Activated naive CD8-positive, alpha-beta T cell (primary cell): ENCODE measurements at regions not wholly inside any gene's neighbourhood (a gene's known extent, or its start where the extent isn't known, plus 50 kb on each side); places are given as distances from the start of the nearest gene placed in this dataset.

Experiments
- H3K27ac Mint-ChIP-seq: one replicate; pipeline ENCODE4 v1.8.0; 2021; ENCODE audit warnings: mixed read lengths
- H3K27me3 Mint-ChIP-seq: one replicate; pipeline ENCODE4 v1.8.0; 2021; ENCODE audit warnings: mixed read lengths
- H3K36me3 Mint-ChIP-seq: one replicate; pipeline ENCODE4 v1.8.0; 2021; ENCODE audit warnings: mixed read lengths
- H3K4me1 Mint-ChIP-seq: one replicate; pipeline ENCODE4 v1.8.0; 2021; ENCODE audit warnings: low read depth, mixed read lengths
- H3K4me3 Mint-ChIP-seq: one replicate; pipeline ENCODE4 v1.8.0; 2021; ENCODE audit warnings: mild to moderate bottlenecking, mixed read lengths
- H3K9me3 Mint-ChIP-seq: one replicate; pipeline ENCODE4 v1.8.0; 2021; ENCODE audit warnings: low read depth, mixed read lengths

- H3K4me1 Mint-ChIP-seq = no peaks in the 10 kb centered on the region
- H3K36me3 Mint-ChIP-seq = no peaks in the 10 kb centered on the region
- H3K27me3 Mint-ChIP-seq = no peaks in the 10 kb centered on the region
- H3K4me3 Mint-ChIP-seq = no peak overlapping the region
- no peak overlapping the region for H3K27ac Mint-ChIP-seq
- no peaks in the 10 kb centered on the region for H3K9me3 Mint-ChIP-seq
Observed at GRCh38 chr5:62727861-62728260, 149.2 kb downstream of the LRRC70 start.

GRCh38 chr5:62727184-62727583 is 148.6 kb downstream of the LRRC70 start:
- Mint-ChIP-seq H3K4me1 (no peaks in the 10 kb centered on the region), H3K27me3 (peaks cover 4% of the 10 kb centered on the region), H3K9me3 (no peaks in the 10 kb centered on the region), H3K4me3 (no peak overlapping the region), H3K27ac (no peak overlapping the region), H3K36me3 (no peaks in the 10 kb centered on the region)

DNA sequence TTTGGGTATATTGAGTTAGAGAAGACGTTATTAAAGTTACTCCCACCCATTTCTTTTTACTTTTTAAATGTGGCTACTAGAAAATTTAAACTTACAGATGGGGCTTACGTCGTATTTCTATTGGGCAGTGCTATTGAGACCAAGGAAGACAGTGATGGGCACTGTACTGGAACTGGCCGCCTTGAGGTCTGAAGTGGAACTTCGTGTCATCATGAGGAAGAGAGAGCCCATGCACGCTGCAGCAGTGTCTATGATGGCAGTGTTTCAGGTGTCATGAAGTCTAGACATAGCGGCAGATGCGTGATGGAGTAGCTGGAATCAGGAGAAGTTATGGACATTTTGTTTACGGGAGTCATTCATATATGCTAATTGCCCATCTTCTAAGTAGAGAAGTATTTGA is 143.7 kb downstream of the LRRC70 start:
- Mint-ChIP-seq H3K27me3 (peaks cover 12% of the 10 kb centered on the region), H3K4me1 (no peaks in the 10 kb centered on the region), H3K36me3 (no peaks in the 10 kb centered on the region), H3K4me3 (no peak overlapping the region), H3K9me3 (no peaks in the 10 kb centered on the region), H3K27ac (no peak overlapping the region)

GRCh38 chr5:62720031-62720441 is 141.4 kb downstream of the LRRC70 start:
- H3K36me3 Mint-ChIP-seq = no peaks in the 10 kb centered on the region
- no peaks in the 10 kb centered on the region for H3K4me1 Mint-ChIP-seq
- H3K4me3 Mint-ChIP-seq = no peak overlapping the region
- H3K9me3 Mint-ChIP-seq = no peaks in the 10 kb centered on the region
- H3K27ac Mint-ChIP-seq = no peak overlapping the region
- peaks cover 12% of the 10 kb centered on the region for H3K27me3 Mint-ChIP-seq

GRCh38 chr5:62719061-62719720 is 140.6 kb downstream of the LRRC70 start:
- Mint-ChIP-seq H3K4me3 (no peak overlapping the region), H3K27me3 (peaks cover 12% of the 10 kb centered on the region), H3K36me3 (no peaks in the 10 kb centered on the region)

DNA sequence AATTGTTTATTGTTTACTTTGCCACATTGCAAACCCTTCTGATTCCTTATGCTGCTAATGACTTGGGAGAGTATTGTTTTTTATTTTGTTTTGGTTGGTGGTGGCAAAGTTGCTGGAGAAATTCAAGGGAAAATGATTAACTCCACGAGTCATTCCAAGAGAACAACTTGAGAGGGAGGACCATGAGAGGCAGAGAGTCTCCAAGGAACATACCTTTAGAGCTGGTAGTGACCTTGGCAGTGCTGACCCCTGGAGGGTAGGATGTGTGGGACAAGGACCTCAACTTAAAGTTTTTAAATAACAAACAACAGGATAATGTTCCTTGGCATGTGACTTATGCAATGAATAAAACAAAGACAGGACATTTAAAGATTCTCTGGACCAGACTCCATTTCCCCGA is 139.7 kb downstream of the LRRC70 start:
- no peak overlapping the region for H3K27ac Mint-ChIP-seq
- H3K27me3 Mint-ChIP-seq = peaks cover 12% of the 10 kb centered on the region
- no peak overlapping the region for H3K4me3 Mint-ChIP-seq
- no peaks in the 10 kb centered on the region for H3K9me3 Mint-ChIP-seq
- H3K36me3 Mint-ChIP-seq = no peaks in the 10 kb centered on the region
- H3K4me1 Mint-ChIP-seq = no peaks in the 10 kb centered on the region

More at GRCh38 chr5:62719061-62719720, 140.6 kb downstream of the LRRC70 start:
- Mint-ChIP-seq H3K9me3 (no peaks in the 10 kb centered on the region), H3K27ac (no peak overlapping the region), H3K4me1 (no peaks in the 10 kb centered on the region)

DNA sequence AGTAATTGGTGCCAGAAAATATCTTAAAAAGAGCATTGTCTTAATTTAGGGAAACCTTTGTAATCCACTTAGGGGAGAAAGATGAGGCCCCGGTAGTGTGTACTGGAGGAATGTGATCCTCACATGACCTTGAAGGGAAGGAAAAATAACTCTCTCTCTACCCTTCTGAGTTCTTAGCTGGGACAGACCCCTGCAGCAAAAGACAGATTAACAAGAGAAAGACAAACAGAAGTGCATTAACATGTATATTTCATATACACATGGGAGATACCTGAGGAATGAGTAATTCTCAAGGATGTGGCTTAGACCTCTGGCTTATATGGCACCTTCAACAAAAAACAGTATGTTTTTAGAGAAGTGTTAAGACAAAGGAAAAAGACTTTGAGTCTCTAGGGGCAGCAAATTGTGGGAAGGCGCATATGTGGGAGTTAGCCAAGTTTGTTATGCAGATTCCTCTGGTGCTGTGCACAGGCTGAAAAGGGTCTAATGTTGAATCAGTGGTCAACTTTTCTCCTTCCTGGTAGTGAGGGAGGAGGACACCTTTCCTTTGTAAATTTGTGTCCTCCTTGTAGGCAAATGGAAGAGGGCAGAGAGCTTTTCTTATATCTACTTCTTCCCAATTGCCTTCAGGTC is 138.8 kb downstream of the LRRC70 start:
- Mint-ChIP-seq H3K36me3 (no peaks in the 10 kb centered on the region), H3K27ac (no peak overlapping the region), H3K27me3 (peaks cover 10% of the 10 kb centered on the region), H3K4me3 (no peak overlapping the region), H3K9me3 (no peaks in the 10 kb centered on the region), H3K4me1 (no peaks in the 10 kb centered on the region)

DNA sequence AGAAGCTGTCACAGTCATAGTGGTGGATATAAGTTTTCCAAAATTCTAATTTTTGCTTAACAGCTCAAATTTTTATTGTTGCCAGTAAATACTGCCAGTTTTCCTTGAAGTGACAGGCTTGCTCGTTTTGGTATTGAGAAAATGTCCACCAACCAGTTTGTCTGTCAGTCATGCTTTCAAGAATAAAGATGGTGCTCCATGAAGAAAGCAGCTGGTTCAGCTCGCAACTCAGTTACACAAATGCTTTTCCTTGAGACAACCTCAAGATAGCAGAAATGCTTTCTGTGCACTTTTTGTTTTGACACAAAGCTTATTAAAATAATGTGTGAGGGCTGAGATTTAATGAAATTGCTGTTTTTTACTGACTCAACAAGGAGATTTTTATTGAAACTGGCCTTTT is 135.7 kb downstream of the LRRC70 start:
- H3K27ac Mint-ChIP-seq = no peak overlapping the region
- no peaks in the 10 kb centered on the region for H3K9me3 Mint-ChIP-seq
- H3K27me3 Mint-ChIP-seq = peaks cover 4% of the 10 kb centered on the region
- H3K36me3 Mint-ChIP-seq = no peaks in the 10 kb centered on the region
- H3K4me1 Mint-ChIP-seq = no peaks in the 10 kb centered on the region
- H3K4me3 Mint-ChIP-seq = no peak overlapping the region

DNA sequence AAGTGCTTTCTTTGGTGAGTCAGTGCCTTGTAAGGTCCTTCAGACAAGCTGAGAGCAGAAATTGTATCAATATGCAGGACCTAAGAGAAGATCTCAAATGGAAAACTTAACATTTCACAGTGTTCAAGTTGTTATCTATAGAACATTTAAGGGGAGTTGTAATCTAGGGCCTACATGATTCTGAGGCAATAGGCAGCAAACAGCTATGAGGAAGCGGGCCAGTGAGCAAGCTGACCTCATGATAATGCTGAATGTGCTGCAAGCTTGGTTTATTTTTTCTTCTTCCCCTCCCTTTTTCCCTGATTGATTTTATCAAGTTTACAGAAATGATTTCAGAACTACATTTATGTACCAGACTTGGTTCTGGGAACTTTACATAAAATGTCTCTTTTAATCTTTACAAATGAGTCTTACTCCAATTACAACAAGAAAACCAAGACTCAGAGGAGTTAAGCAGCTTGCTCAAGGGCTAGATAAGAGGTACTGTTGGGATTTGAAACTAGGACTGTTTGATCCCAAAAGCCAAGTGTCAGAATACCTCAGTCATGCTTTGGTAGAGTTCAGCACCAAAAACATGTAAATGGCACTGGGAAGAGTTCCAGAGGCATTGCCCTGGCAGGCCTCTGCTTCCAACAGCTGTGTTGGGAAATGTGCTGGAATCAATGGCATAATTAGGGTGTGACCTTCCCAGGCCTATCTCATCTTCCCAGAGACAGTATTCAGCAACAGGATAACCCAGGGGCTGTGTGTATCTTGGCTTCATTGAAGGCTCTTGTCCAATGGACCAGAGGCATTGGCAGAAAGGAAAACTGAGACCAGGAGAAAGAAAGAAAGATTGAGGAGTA is 130.1 kb downstream of the LRRC70 start:
- H3K27ac Mint-ChIP-seq = no peak overlapping the region
- peaks cover 1% of the 10 kb centered on the region for H3K27me3 Mint-ChIP-seq
- H3K4me1 Mint-ChIP-seq = no peaks in the 10 kb centered on the region
- H3K36me3 Mint-ChIP-seq = no peaks in the 10 kb centered on the region
- H3K4me3 Mint-ChIP-seq = no peak overlapping the region
- H3K9me3 Mint-ChIP-seq = no peaks in the 10 kb centered on the region

GRCh38 chr5:62707563-62707962 is 128.9 kb downstream of the LRRC70 start:
- Mint-ChIP-seq H3K4me1 (no peaks in the 10 kb centered on the region), H3K9me3 (no peaks in the 10 kb centered on the region), H3K4me3 (no peak overlapping the region), H3K36me3 (no peaks in the 10 kb centered on the region), H3K27me3 (peaks cover 2% of the 10 kb centered on the region), H3K27ac (no peak overlapping the region)

DNA sequence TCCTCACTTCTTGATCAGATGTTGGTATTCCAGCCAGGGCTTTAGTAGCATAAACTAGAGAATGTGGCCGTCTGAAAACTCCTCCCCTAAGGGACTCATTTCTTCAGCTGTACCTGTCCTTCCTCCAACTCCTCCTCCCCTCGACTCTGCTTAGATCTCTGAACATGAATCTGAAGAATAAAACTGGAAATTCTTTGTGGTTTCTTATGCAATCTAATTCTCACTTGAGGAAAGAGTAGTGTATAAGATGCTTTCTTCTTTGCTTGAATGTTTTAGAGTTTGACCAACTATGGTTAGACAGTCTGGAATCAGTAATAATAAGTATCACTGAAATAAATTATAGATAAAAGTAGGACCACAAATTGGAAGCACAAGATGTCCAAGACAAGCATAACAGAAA is 128.5 kb downstream of the LRRC70 start:
- Mint-ChIP-seq H3K27ac (no peak overlapping the region), H3K4me1 (no peaks in the 10 kb centered on the region), H3K9me3 (no peaks in the 10 kb centered on the region)

GRCh38 chr5:62705022-62705421 is 126.4 kb downstream of the LRRC70 start:
- Mint-ChIP-seq H3K4me1 (no peaks in the 10 kb centered on the region), H3K27me3 (peaks cover 2% of the 10 kb centered on the region), H3K9me3 (no peaks in the 10 kb centered on the region), H3K27ac (no peak overlapping the region), H3K36me3 (no peaks in the 10 kb centered on the region), H3K4me3 (no peak overlapping the region)

More for the DNA sequence above, 128.5 kb downstream of the LRRC70 start:
- Mint-ChIP-seq H3K36me3 (no peaks in the 10 kb centered on the region), H3K27me3 (peaks cover 3% of the 10 kb centered on the region), H3K4me3 (no peak overlapping the region)

- Mint-ChIP-seq H3K36me3 (no peaks in the 10 kb centered on the region), H3K9me3 (no peaks in the 10 kb centered on the region), H3K4me1 (no peaks in the 10 kb centered on the region), H3K27ac (no peak overlapping the region), H3K27me3 (peaks cover 2% of the 10 kb centered on the region), H3K4me3 (no peak overlapping the region)
Observed at GRCh38 chr5:62702126-62702525, 123.5 kb downstream of the LRRC70 start.

DNA sequence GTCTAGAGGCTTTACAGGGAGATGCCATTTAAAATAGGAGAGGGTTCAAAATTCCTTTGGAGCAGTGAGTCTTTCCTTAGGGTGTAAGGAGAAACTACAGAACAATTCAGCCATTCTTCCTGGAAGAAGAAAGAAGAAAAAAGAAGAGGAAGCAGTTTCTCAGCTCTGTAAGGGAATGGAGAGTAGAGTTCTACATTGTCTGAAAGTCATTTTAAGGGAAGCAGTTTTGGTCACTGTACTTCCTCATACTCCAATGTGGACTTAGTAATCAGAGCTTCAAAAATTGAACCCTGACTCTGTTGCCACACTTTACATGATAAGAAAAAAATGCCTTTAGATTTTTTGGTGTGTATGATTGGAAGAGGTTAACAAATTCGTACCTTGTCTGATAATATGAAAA is 122.4 kb downstream of the LRRC70 start:
- H3K36me3 Mint-ChIP-seq = no peaks in the 10 kb centered on the region
- no peak overlapping the region for H3K27ac Mint-ChIP-seq
- no peak overlapping the region for H3K4me3 Mint-ChIP-seq
- H3K9me3 Mint-ChIP-seq = no peaks in the 10 kb centered on the region
- peaks cover 2% of the 10 kb centered on the region for H3K27me3 Mint-ChIP-seq
- H3K4me1 Mint-ChIP-seq = no peaks in the 10 kb centered on the region

GRCh38 chr5:62698756-62699155 is 120.1 kb downstream of the LRRC70 start:
- H3K27me3 Mint-ChIP-seq = peaks cover 2% of the 10 kb centered on the region
- H3K4me1 Mint-ChIP-seq = no peaks in the 10 kb centered on the region
- H3K27ac Mint-ChIP-seq = no peak overlapping the region
- H3K36me3 Mint-ChIP-seq = no peaks in the 10 kb centered on the region
- no peaks in the 10 kb centered on the region for H3K9me3 Mint-ChIP-seq
- no peak overlapping the region for H3K4me3 Mint-ChIP-seq
